ENCODE measurements at regions not wholly inside any gene's neighbourhood (a gene's known extent, or its start where the extent isn't known, plus 50 kb on each side); places are given as distances from the start of the nearest gene placed in this dataset.
A peak's percentile ranks its signal among the peaks of the same experiment; 100 is the strongest.
"Not testable (repeated sequence)": the region's sequence is repeated elsewhere in the genome, so short reads cannot be mapped to it uniquely, and the experiment has no call there.

- H3K4me3 ChIP-seq (ENCODE audit: low read length); H3K56ac ChIP-seq (ENCODE audit: low read length): not testable (repeated sequence)
Measured at GRCh38 chr1:189139748-189140147, 1337.9 kb downstream of the BRINP3 start.

GRCh38 chr1:189141056-189141455 is 1336.6 kb downstream of the BRINP3 start:
- Histone ChIP-seq H3K18ac (ENCODE audit: low read length) (no peak overlapping the region), H4K8ac (ENCODE audit: low read depth, low read length) (no peak overlapping the region), H2AK5ac (ENCODE audit: low read length) (no peak overlapping the region), H3K9ac (ENCODE audit: low read length) (no peak overlapping the region), H3K56ac (ENCODE audit: low read length) (no peak overlapping the region), H3K36me3 (ENCODE audit: control insufficient read depth, insufficient read depth, low read length) (no peaks in the 10 kb centered on the region), H3K23ac (ENCODE audit: low read length) (no peak overlapping the region), H3K27me3 (ENCODE audit: insufficient read depth, low read length, poor library complexity) (no peaks in the 10 kb centered on the region), H2BK120ac (ENCODE audit: low read depth, low read length) (no peak overlapping the region), H3K4ac (ENCODE audit: low read depth, low read length) (no peak overlapping the region), H3K4me3 (ENCODE audit: low read length) (no peak overlapping the region), H3K4me2 (ENCODE audit: low read length) (no peak overlapping the region), H4K5ac (ENCODE audit: low read length) (no peak overlapping the region), H2BK5ac (ENCODE audit: low read length) (no peak overlapping the region), H2BK15ac (replicated peaks; ENCODE audit: low read depth) (no peak overlapping the region), H3K27ac (ENCODE audit: low read depth, low read length) (no peak overlapping the region), H3K4me1 (ENCODE audit: control insufficient read depth, low read depth, low read length) (no peaks in the 10 kb centered on the region), H3K79me1 (ENCODE audit: low read length) (no peaks in the 10 kb centered on the region), H3K79me2 (ENCODE audit: control insufficient read depth, insufficient read depth, low read length) (no peaks in the 10 kb centered on the region)
- no CpG with 5 or more reads among the region's 2 CpGs for WGBS (ENCODE audit: extremely low coverage, insufficient coverage, low lambda C conversion rate)
- DNase-seq: no peak

More at GRCh38 chr1:189139748-189140147, 1337.9 kb downstream of the BRINP3 start:
- H3K27ac ChIP-seq (ENCODE audit: low read depth, low read length); H2BK15ac ChIP-seq (replicated peaks; ENCODE audit: low read depth); H3K4ac ChIP-seq (ENCODE audit: low read depth, low read length); H2BK5ac ChIP-seq (ENCODE audit: low read length); H2AK5ac ChIP-seq (ENCODE audit: low read length); H3K36me3 ChIP-seq (ENCODE audit: control insufficient read depth, insufficient read depth, low read length); H3K79me1 ChIP-seq (ENCODE audit: low read length); H4K8ac ChIP-seq (ENCODE audit: low read depth, low read length); H2BK120ac ChIP-seq (ENCODE audit: low read depth, low read length); H3K23ac ChIP-seq (ENCODE audit: low read length); H3K4me1 ChIP-seq (ENCODE audit: control insufficient read depth, low read depth, low read length); H3K18ac ChIP-seq (ENCODE audit: low read length); DNase-seq; H4K5ac ChIP-seq (ENCODE audit: low read length); H3K27me3 ChIP-seq (ENCODE audit: insufficient read depth, low read length, poor library complexity); H3K79me2 ChIP-seq (ENCODE audit: control insufficient read depth, insufficient read depth, low read length); H3K4me2 ChIP-seq (ENCODE audit: low read length); H3K9ac ChIP-seq (ENCODE audit: low read length): not testable (repeated sequence)
- no CpG with 5 or more reads among the region's 29 CpGs for whole genome bisulfite sequencing (ENCODE audit: extremely low coverage, insufficient coverage, low lambda C conversion rate)

- no peaks in the 10 kb centered on the region for H3K79me1 ChIP-seq (ENCODE audit: low read length)
- H3K79me2 ChIP-seq (ENCODE audit: control insufficient read depth, insufficient read depth, low read length): no peaks in the 10 kb centered on the region
- H3K9ac ChIP-seq (ENCODE audit: low read length): no peak overlapping the region
- H2AK5ac ChIP-seq (ENCODE audit: low read length): no peak overlapping the region
- H3K4me1 ChIP-seq (ENCODE audit: control insufficient read depth, low read depth, low read length): no peaks in the 10 kb centered on the region
- H3K36me3 ChIP-seq (ENCODE audit: control insufficient read depth, insufficient read depth, low read length): no peaks in the 10 kb centered on the region
- H3K18ac ChIP-seq (ENCODE audit: low read length): no peak overlapping the region
- H3K4me3 ChIP-seq (ENCODE audit: low read length): no peak overlapping the region
- no CpG with 5 or more reads among the region's 21 CpGs for WGBS (ENCODE audit: extremely low coverage, insufficient coverage, low lambda C conversion rate)
- no peak overlapping the region for H4K5ac ChIP-seq (ENCODE audit: low read length)
- no peak overlapping the region for H3K23ac ChIP-seq (ENCODE audit: low read length)
- H3K56ac ChIP-seq (ENCODE audit: low read length): no peak overlapping the region
- no peak overlapping the region for H4K8ac ChIP-seq (ENCODE audit: low read depth, low read length)
- H3K27ac ChIP-seq (ENCODE audit: low read depth, low read length): no peak overlapping the region
- no peak overlapping the region for H2BK120ac ChIP-seq (ENCODE audit: low read depth, low read length)
- H3K4me2 ChIP-seq (ENCODE audit: low read length): no peak overlapping the region
- DNase-seq: peak; percentile 74
- no peak overlapping the region for H2BK15ac ChIP-seq (replicated peaks; ENCODE audit: low read depth)
- H3K27me3 ChIP-seq (ENCODE audit: insufficient read depth, low read length, poor library complexity): no peaks in the 10 kb centered on the region
- H3K4ac ChIP-seq (ENCODE audit: low read depth, low read length): no peak overlapping the region
- H2BK5ac ChIP-seq (ENCODE audit: low read length): no peak overlapping the region
Measured at GRCh38 chr1:189149547-189150375, 1327.9 kb downstream of the BRINP3 start.

GRCh38 chr1:189150624-189151023 is 1327.0 kb downstream of the BRINP3 start:
- H4K8ac ChIP-seq (ENCODE audit: low read depth, low read length): no peak overlapping the region
- H3K36me3 ChIP-seq (ENCODE audit: control insufficient read depth, insufficient read depth, low read length): no peaks in the 10 kb centered on the region
- H2AK5ac ChIP-seq (ENCODE audit: low read length): no peak overlapping the region
- no CpG with 5 or more reads among the region's 6 CpGs for WGBS (ENCODE audit: extremely low coverage, insufficient coverage, low lambda C conversion rate)
- no peak overlapping the region for H3K4me3 ChIP-seq (ENCODE audit: low read length)
- no peak overlapping the region for H3K27ac ChIP-seq (ENCODE audit: low read depth, low read length)
- no peak overlapping the region for H2BK120ac ChIP-seq (ENCODE audit: low read depth, low read length)
- no peaks in the 10 kb centered on the region for H3K79me1 ChIP-seq (ENCODE audit: low read length)
- no peak overlapping the region for H3K9ac ChIP-seq (ENCODE audit: low read length)
- H2BK15ac ChIP-seq (replicated peaks; ENCODE audit: low read depth): no peak overlapping the region
- H4K5ac ChIP-seq (ENCODE audit: low read length): no peak overlapping the region
- DNase-seq: no peak
- no peak overlapping the region for H3K4ac ChIP-seq (ENCODE audit: low read depth, low read length)
- no peaks in the 10 kb centered on the region for H3K79me2 ChIP-seq (ENCODE audit: control insufficient read depth, insufficient read depth, low read length)
- H3K27me3 ChIP-seq (ENCODE audit: insufficient read depth, low read length, poor library complexity): no peaks in the 10 kb centered on the region
- no peak overlapping the region for H3K4me2 ChIP-seq (ENCODE audit: low read length)
- no peak overlapping the region for H3K23ac ChIP-seq (ENCODE audit: low read length)
- H2BK5ac ChIP-seq (ENCODE audit: low read length): no peak overlapping the region
- no peaks in the 10 kb centered on the region for H3K4me1 ChIP-seq (ENCODE audit: control insufficient read depth, low read depth, low read length)
- H3K18ac ChIP-seq (ENCODE audit: low read length): no peak overlapping the region
- no peak overlapping the region for H3K56ac ChIP-seq (ENCODE audit: low read length)

GRCh38 chr1:189151361-189151760 is 1326.3 kb downstream of the BRINP3 start:
- Histone ChIP-seq H3K56ac (ENCODE audit: low read length) (no peak overlapping the region), H3K27ac (ENCODE audit: low read depth, low read length) (no peak overlapping the region), H3K23ac (ENCODE audit: low read length) (no peak overlapping the region), H3K18ac (ENCODE audit: low read length) (no peak overlapping the region), H3K4ac (ENCODE audit: low read depth, low read length) (no peak overlapping the region), H3K36me3 (ENCODE audit: control insufficient read depth, insufficient read depth, low read length) (no peaks in the 10 kb centered on the region), H4K5ac (ENCODE audit: low read length) (no peak overlapping the region), H2BK15ac (replicated peaks; ENCODE audit: low read depth) (no peak overlapping the region), H3K4me2 (ENCODE audit: low read length) (no peak overlapping the region), H4K8ac (ENCODE audit: low read depth, low read length) (no peak overlapping the region), H2AK5ac (ENCODE audit: low read length) (no peak overlapping the region), H3K9ac (ENCODE audit: low read length) (no peak overlapping the region), H3K79me1 (ENCODE audit: low read length) (no peaks in the 10 kb centered on the region), H3K27me3 (ENCODE audit: insufficient read depth, low read length, poor library complexity) (no peaks in the 10 kb centered on the region), H3K4me3 (ENCODE audit: low read length) (no peak overlapping the region), H2BK120ac (ENCODE audit: low read depth, low read length) (no peak overlapping the region), H3K4me1 (ENCODE audit: control insufficient read depth, low read depth, low read length) (no peaks in the 10 kb centered on the region), H3K79me2 (ENCODE audit: control insufficient read depth, insufficient read depth, low read length) (no peaks in the 10 kb centered on the region), H2BK5ac (ENCODE audit: low read length) (no peak overlapping the region)
- 100% methylated on average over 1 of the region's 2 CpGs for WGBS (ENCODE audit: extremely low coverage, insufficient coverage, low lambda C conversion rate)
- DNase-seq: no peak

DNA sequence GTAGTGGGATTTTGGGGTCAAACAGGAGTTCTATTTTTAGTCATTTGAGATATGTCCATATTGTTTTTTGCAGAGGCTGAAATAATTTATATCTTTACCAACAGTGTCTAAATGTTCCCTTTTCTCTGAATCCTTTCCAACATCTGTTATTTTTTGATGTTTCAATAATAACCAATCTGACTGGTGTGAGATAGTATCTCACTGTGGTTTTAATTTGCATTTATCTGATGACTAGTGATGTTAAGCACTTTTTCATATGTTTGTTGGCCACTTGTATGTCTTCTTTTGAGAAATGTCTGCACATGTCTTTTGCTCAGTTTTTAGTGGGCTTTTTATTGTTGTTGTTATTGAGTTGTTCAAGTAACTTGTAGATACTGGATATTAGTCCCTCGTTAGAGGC is 1325.0 kb downstream of the BRINP3 start:
- no peaks in the 10 kb centered on the region for H3K79me1 ChIP-seq (ENCODE audit: low read length)
- H3K23ac ChIP-seq (ENCODE audit: low read length): no peak overlapping the region
- no peak for DNase-seq
- H3K56ac ChIP-seq (ENCODE audit: low read length): no peak overlapping the region
- H3K9ac ChIP-seq (ENCODE audit: low read length): no peak overlapping the region
- H3K79me2 ChIP-seq (ENCODE audit: control insufficient read depth, insufficient read depth, low read length): no peaks in the 10 kb centered on the region
- no peaks in the 10 kb centered on the region for H3K36me3 ChIP-seq (ENCODE audit: control insufficient read depth, insufficient read depth, low read length)
- no peak overlapping the region for H2BK120ac ChIP-seq (ENCODE audit: low read depth, low read length)
- H4K5ac ChIP-seq (ENCODE audit: low read length): no peak overlapping the region
- H3K4me1 ChIP-seq (ENCODE audit: control insufficient read depth, low read depth, low read length): no peaks in the 10 kb centered on the region
- no peak overlapping the region for H2BK15ac ChIP-seq (replicated peaks; ENCODE audit: low read depth)
- H4K8ac ChIP-seq (ENCODE audit: low read depth, low read length): no peak overlapping the region
- WGBS (ENCODE audit: extremely low coverage, insufficient coverage, low lambda C conversion rate): no CpG with 5 or more reads among the region's 1 CpG
- no peak overlapping the region for H3K27ac ChIP-seq (ENCODE audit: low read depth, low read length)
- H2BK5ac ChIP-seq (ENCODE audit: low read length): no peak overlapping the region
- H3K4me3 ChIP-seq (ENCODE audit: low read length): no peak overlapping the region
- no peak overlapping the region for H2AK5ac ChIP-seq (ENCODE audit: low read length)
- no peaks in the 10 kb centered on the region for H3K27me3 ChIP-seq (ENCODE audit: insufficient read depth, low read length, poor library complexity)
- no peak overlapping the region for H3K18ac ChIP-seq (ENCODE audit: low read length)
- H3K4ac ChIP-seq (ENCODE audit: low read depth, low read length): no peak overlapping the region
- H3K4me2 ChIP-seq (ENCODE audit: low read length): no peak overlapping the region
